EH (cell line): ENCODE measurements at regions not wholly inside any gene's neighbourhood (a gene's known extent, or its start where the extent isn't known, plus 50 kb on each side); places are given as distances from the start of the nearest gene placed in this dataset.

Experiments
- DNase-seq: peaks from one replicate; pipeline ENCODE4 v3.0.0-alpha.2; 2015; ENCODE audit warnings: low read depth

DNA sequence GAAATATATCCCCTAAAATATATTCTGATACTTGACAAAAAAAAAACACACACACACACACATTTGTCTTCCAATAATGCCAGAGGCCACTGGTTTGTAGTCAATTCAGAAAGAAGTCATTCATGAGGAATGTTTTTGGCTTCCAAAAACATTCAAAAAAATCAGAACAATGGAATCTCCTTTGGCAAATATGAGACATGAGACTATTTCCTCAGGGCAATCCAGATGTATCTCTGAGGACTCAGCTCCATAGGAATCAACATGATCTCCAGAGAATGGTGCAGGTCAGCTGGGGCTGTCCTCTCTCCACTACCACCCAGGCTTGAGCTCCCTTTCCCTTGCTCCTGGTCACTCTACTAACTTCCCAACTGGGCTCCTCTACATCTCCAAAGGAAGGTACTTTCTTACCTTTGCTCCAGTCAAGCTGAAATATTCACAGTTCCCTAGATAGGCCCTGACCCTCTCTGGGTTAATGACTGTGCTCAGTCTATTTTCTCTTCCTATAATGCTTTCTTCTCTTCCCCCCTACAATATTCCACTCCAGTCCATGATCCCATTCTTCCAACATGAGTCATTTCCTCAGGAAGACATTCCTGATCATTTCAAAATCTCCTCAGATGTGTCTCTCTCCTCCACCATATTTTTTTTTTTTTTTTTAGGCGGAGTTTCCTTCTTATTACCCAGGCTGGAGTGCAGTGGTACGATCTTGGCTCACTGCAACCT is 145.3 kb downstream of the C1D start:
- peak; percentile 99 for DNase-seq

DNA sequence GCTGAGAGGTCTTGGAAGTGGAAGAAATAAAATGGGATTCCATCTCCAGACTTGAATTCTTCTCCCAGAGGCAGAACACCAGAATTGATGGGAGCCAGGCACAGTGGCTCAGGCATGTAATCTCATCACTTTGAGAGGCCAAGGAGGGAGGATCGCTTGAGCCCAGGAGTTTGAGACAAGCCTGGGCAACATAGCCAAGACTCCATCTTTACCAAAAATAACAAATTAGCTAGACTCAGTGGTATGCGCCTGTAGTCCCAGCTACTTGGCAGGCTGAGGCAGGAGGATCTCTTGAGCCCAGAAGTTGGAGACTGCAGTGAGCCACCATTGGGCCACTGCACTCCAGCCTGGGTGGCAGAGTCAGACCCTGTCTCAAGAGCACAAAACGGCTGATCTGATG is 144.3 kb downstream of the C1D start:
- DNase-seq: peak; percentile 48

DNA sequence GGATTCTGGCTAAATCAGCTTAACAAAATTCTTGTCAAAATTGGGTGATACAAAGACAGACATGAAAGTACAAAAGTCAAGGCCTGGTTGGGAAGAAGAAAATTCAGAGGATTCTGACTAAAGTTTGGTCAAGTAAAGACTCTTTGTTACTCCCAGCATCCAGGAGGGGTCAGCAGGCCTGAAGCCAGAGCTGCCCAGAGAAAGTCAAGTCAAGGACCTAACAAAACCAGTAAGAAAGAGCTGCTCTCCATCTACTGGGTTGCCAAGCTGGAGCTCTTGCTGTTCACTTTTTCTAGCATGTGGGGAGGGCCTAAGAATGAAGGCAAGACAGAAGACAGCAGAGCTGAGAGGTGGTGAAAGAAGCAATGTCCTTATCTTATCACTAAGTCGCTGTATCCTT is 143.3 kb downstream of the C1D start:
- no peak for DNase-seq

DNA sequence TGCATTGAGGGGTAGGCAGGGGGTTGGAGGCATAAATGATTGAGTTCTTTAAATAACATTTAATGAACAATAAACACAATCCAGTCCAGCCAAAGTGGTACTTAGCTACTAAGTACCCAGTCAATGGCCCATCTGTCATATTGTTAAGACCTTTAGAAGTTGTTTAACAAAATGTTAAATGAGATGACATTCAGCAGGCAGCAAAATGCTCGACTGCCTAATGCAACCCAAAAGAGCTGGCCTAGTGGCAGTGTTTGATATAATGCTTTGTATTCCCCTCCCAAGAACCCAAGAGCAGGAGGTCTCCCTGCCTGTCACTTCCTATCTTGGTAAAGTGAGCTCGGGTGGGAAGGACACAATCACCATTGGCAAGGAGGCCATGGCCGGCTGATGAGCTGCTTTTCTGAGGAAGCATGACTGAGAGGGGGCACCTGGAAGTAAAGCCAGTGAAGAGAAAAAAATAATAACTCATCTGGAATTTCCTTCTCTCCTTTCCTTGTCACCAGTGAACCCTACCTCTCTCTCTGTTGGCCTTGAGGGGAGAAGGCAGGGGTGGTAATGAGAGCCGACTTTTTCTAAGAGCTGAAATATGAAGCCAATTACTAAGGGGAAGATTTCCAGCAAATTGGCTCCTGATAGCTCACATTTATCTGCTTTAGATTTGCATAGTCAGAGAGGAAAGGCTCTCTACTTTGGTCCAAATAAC is 140.6 kb downstream of the C1D start:
- no peak for DNase-seq

DNA sequence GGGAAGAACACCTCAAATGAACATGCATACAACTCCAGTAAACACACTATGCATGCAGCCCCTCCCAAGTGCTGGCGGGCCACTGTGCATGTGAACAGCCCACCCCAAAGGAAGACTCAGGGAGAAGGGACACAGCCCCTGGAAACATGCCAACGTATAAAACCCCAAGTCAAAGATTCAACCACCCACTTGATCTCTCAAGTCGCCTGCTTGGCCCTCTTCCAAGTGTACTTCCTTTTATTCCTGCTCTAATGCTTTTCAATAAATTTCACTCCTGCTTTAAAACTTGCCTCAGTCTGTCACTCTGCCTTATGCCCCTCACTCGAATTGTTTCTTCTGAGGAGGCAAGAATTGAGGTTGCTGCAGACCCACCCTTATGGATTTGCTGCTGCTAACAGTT is 139.1 kb downstream of the C1D start:
- DNase-seq: peak; percentile 35

DNA sequence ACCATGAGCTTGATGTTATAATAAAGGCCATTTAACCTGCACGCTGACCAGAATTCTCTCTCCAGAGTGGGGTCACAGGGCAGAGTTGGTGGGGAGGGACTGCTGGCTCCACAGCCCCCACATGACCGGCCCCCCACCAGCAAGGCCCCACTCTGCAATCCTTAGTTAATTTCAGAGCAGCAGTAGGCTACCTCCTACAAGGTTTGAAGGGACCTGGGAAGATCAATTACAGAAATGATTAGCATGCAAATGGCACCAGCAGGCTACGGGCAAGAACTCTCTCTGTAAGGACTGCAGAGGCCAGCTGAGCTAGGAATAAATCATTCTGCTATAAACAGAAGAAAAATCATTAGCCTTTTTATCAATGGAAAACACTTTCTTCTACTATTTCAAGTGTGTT is 135.3 kb downstream of the C1D start:
- DNase-seq: no peak

DNA sequence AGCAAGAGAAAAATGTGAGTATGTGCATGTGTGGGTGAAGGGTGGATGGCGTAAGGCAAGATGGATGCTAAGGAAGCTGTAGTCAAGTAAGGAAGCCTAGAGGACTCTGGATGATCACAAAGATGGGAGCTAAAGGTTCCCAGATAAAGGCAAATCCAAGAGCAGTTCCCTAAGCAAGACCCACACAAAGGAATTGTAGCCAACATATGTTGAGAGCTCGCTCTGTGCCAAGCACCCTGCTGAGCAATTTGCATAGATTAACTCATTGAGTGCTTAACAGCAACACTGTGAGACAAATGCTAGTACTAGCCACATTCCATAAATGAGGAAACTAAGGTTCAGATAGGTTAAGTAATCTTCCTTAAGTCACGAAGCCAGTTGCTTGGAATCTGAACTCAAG is 132.6 kb downstream of the C1D start:
- no peak for DNase-seq

DNA sequence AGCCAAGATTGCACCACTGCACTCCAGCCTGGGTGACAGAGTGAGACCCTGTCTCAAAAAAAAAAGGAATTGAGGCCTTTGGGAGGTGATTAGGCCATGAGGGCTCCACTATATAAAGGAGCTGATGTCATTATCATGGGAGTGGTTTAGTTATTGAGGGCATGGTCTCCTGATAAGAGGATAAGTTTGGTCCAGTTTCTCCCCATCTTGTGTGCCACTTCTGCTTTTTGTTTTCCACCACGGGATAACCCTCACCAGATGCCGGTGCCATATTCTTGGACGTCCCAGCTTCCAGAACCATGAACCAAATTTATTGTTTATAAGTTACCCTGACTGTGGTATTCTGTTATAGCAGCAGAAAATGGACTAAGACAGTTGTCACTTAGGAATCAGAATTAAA is 125.8 kb downstream of the C1D start:
- no peak for DNase-seq

DNA sequence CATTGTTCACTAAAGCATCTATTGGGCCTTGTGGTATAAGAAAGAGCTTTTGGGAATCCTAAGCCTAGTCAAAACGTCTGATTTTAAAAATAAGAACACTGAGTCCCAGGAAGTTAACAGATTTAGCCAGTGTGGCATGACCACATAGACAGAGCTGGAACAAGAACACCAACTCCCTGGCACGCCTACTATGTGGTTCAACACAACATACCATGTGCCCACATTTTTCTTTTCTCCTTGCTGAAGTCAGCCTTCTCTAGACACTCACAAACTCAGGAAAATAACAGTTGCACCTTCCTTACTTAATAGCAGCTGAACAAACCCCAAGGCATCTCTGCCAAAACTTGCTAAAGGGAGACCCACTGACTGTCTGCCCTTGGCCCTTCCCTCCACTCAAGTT is 124.8 kb downstream of the C1D start:
- peak; percentile 32 for DNase-seq

DNA sequence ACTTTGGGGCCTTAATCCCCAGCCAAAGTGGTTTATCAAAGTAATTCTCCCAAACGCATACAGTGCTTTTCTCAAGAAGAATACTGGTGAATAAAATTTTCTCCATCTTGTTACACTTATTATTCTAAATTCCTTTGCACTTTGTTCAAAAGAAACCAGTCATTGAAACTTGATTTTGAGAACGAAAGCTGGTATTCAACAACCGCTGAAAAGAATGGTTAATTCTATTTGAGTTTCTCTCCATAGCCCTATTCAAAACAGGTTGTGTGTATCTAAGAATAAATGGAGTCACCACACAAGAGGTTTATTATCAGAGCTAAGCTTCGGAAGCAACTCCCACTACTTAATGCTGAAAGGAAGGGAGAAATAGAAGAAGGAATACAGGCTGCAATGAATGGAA is 117.7 kb downstream of the C1D start:
- DNase-seq: no peak

DNA sequence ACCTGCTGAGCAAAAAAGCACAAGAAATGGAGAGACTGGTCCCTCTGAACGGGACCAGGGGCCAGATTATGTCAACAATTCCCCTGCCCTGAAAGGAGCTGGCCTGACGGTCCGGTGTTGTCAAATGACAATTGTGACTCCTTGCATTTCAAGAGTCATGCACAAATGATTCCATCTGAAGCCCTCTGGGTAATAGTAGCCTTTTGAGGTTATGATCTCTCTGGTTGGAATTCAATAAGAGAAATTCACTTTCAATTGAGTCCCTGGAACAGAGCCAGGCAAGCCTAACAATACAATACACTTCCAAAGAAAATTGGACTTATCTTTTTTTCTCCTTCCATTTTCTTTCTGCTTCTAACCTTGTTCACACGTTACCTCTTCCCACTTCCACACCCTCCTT is 116.9 kb downstream of the C1D start:
- peak; percentile 13 for DNase-seq

DNA sequence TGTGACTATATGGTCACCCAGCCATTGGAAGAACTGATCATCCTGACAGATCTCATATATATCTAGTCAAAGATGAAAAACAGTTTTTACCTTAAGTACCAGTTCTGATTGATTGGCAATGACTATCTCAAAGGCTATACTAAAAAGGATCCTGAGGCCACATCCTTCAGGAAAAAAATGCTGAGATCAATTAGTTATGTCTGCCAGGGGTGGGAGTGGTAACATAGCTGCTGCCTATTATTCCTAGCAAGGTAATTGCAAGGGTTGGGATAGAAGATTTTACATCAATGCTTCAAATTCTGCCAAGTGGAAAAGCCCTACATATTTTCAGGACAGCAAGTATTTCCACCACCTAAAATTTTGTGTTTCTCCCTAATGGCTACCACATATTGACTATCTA is 114.7 kb downstream of the C1D start:
- no peak for DNase-seq

DNA sequence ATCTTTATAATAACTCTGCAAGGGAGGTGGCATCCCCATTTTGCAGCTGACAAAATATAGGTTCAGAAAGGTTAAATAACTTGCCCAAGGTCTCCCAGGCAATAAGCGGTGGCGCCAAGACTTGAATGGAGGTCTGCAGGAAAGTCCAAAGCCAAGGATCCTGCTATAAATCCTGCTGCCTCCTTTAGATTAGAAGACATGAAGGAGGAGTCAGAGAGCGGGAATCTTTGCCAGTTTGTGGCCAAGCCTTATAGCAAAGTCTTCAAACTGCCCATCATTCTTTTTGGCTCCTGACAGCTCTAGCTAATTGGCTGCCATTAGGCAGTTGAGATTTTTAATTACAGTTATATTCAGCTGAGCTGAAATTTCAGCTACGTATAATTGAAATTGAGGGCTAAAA is 114.3 kb downstream of the C1D start:
- no peak for DNase-seq

DNA sequence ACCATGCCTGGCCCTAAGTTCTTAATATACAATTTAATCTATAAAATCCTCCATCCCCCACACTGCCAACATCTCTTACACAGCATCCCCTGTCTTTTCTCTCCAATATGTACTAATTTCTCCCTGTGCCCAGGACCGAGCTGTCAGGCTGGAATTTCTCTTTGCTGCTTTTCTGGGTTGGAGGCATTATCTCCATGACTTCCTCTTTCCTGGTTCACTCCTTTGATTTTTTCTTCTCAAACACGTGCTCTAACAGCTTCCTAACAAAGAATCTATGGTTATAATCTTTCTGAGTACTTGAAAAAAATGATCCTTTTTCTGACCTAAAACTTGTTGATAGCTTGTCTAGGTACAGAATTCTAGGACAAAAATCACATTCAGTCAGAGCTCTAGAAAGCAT is 112.8 kb downstream of the C1D start:
- no peak for DNase-seq

DNA sequence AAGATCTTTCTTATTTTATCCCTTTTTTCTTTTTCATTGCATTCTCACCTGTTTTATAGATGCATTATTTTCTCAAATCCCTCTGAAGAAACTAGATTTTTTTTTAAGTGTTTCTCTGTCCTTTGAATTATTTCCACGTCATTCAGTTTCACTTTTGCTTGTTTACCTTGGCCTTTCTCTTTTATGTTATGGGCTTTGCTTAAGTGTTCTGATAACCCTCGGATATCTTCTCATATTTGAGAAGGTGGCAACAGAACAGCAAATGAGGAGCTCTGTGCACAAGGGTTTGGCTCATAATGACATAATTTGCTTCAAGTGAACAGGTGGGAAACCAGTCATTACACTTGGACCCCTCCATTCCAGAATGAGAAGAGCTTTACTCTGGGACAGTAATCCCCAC is 111.9 kb downstream of the C1D start:
- no peak for DNase-seq

DNA sequence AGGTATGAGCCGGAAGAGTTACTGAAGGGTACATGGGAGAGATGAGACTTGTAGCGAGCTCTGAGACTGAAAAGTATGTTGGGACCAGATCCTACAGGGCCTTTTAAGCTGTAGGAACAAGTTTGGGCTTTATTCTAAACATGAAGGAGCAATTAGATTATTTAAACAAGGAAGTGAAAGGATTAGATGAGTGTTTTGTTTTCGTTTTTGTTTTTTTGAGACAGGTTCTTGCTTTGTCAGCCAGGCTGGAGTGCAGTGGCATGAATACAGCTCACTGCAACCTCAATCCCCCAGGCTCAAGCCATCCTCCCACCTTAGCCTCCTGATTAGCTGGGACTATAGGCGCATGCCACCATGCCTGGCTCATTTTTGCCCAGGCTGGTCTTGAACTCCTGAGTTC is 110.7 kb downstream of the C1D start:
- no peak for DNase-seq

DNA sequence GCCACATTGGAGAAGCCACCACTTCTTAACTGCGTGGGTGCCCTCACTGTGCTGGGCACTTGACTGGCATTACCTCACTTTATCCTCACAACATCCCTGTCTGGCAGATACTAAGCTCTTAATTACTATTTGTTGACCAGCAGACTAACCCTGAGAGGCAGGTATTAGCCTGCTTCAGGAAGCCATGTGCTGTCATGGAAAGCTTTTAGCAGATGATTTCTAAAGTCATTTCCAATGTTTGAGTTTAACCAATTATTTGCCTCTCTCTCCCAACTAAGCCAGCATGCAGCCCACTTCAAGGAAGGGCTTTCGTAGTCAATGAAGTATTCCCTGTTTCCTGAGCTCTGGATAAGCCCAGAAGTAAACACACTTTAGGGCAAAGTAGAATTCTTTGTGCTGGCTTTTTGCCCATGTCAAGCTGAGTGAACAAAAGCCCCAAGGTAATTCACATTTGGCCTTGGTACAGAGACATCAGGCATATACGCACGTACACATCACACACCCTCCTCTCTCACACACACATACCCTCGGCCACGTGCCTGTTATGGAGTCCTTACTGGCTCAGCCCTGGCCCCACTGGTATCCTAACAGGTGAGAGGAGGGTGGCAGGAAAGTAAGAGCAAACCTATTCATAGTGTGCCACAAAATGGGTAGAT is 108.6 kb downstream of the C1D start:
- DNase-seq: no peak

DNA sequence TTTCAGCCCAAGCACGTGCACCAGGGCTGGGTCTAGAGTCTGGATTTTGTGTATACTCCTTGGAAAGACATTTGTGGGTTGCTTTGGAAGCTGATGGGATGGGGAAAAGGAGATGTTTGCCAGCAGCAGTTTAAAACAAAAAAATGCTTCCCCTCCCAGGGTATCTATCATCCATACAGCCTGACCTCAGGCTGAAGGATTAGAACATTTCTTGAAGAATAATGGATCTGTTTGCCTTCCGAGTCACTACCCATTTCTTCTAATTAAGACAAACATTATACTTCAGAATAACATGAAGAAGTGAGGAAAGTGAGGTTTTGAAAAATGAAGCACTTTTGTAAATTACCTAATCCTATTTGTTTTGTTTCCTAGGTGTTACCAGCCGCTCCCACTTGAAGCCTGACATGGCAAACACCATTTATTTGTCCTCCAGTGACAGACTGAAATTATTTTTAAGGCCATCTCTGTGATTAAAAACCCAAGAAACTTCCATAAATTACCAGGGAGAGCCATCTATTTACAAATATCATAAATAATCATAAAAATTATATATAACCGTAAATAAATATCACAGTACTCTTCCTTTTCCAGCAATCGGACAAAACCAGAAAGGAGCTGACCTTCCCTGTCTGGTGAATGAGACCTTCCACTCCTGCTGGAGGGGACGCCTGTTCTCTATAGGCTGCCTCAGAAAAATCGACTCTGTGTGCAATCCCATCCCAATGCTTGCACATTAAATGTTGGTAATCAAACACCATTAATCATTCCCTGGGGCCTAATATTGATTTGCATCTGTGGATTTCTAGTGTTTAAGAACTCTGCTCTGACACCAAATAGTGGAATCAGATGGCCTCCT is 106.8 kb downstream of the C1D start:
- no peak for DNase-seq

DNA sequence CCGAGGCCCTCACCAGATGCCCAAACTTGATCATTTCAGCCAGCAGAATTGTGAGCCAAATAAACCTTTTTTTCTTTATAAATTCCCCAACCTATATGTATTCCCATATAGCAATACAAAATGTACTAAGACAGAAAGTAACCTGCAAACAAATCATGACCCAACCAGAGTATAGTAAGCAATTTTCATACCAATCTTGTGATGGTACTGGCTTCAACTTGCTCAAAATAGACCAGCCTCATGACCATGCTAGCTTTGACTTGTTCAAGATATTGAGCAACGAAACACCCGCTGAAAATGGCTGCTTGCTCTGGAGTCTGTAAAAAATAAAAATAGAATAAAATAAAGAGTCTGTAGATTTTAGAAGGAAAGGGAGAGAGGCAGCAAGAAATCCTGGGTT is 97.6 kb downstream of the C1D start:
- peak; percentile 18 for DNase-seq

DNA sequence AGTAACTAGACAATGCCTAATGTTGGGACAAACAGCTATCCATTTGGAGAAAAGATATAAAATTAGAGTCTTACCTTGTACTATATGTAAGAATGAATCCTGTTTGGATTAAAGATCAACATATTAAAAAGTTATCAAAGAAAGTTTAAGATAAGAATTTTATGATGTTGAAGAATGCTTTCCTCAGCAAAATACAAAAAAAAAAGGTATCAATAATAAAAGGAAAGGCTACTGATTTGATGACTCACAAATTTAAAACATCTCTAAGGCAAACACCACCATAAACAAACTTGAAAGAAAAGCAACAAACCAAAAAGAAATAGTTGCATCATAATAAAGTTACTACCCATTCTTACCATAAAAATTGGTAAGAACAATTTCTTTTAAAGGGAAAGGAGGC is 92.7 kb downstream of the C1D start:
- DNase-seq: no peak

DNA sequence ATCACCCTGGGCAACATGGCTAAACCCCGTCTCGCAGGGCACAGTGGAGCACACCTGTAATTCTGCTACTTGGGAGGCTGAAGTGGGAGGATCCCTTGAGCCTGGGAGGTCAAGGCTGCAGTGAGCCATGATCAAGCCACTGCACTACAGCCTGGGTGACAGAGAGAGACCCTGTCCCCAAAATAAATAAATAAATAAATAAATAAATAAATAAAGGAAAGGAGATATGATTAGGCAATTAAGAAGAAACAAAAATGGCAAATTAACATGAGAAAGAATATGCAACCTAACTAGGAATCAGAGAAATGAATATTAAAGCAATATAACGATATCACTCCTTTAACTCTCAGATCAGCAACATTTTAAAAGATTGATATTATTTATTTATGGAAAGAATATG is 92.3 kb downstream of the C1D start:
- no peak for DNase-seq

DNA sequence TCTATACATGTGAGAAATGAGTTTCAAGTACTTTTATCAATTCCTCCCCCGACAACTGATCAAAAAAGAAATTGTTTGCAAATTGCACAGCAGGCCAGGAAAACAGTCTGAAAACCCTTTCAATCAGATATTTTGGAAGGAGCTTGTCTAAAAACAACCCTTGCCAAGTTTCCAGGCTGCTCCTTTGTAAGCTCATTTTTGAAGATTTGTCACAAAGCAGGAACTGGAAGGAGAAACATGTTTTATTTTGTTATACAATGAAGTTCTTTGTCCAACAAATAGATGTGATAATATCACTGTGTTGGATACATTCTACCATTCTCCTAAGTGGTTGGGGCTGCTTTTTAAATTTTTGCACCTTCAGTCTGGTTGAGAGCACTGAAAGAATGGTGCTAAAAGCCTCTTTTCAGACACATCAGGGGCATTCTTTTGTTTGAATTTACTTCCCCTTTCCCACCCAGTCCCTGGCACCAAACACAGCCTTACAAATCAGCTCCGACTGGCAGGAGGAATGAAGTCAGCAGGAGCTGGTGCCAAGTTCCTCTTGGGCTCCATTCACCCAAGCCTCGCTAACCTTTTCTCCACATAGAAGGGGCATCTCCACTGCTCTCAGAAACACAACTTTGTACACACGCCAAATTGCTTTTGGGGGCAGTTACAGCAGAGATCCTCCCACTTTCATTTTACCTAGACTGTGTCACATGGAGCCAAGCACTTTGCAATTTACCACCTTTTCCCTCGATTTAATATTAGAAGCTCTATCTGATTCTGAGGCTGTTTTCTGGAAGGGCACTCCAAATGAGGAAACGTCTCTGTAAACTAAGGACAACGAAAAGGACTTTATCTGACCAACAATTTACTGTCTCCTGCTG is 88.0 kb downstream of the C1D start:
- no peak for DNase-seq
